T-helper 1 cell treated with Interleukin-12 subunit alpha and Interleukin-12 subunit beta and Interleukin-4 antibody, amounts not matched to agents 30 μg/mL and 1 μg/mL, for 36 hours (primary cell): ENCODE measurements at regions not wholly inside any gene's neighbourhood (a gene's known extent, or its start where the extent isn't known, plus 50 kb on each side); places are given as distances from the start of the nearest gene placed in this dataset.

ENCODE experiments used
- H3K27ac Mint-ChIP-seq: one replicate; pipeline ENCODE4 v1.8.0; 2021; ENCODE audit warnings: mild to moderate bottlenecking, mixed read lengths
- H3K27me3 Mint-ChIP-seq: one replicate; pipeline ENCODE4 v1.8.0; 2021; ENCODE audit warnings: low read depth, mixed read lengths
- H3K36me3 Mint-ChIP-seq: one replicate; pipeline ENCODE4 v1.8.0; 2021; ENCODE audit warnings: low read depth, mixed read lengths
- H3K4me1 Mint-ChIP-seq: one replicate; pipeline ENCODE4 v1.8.0; 2021; ENCODE audit warnings: low read depth, mixed read lengths
- H3K4me3 Mint-ChIP-seq: one replicate; pipeline ENCODE4 v1.8.0; 2021; ENCODE audit warnings: mild to moderate bottlenecking, moderate library complexity, mixed read lengths
- H3K9me3 Mint-ChIP-seq: one replicate; pipeline ENCODE4 v1.8.0; 2021; ENCODE audit warnings: mixed read lengths

DNA sequence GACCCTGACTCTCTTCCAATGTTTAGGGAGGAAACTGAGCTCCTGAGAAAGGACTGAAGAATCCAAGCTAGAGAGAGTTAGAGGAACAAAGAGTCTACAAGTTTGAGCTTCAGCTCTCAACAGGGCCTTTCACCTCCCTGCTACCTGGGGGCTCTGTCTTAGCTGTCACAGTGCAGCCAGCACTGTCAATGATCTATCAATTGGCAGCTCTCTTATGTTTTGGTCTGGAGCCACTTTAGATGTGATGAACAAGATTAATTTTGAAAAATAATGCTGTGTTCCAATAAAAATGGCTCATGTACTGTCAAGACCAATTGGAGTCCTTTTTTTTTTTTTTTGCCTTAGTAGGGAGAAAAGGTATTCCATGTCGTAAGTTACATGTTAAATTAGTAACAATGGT lies 215.8 kb upstream of the TRIB2 start:
- Mint-ChIP-seq H3K27me3 (no peaks in the 10 kb centered on the region), H3K36me3 (peaks cover 17% of the 10 kb centered on the region), H3K4me1 (peaks cover 84% of the 10 kb centered on the region), H3K27ac (peak overlapping the region; percentile 89), H3K4me3 (peak overlapping the region; percentile 19), H3K9me3 (peaks cover 17% of the 10 kb centered on the region)

DNA sequence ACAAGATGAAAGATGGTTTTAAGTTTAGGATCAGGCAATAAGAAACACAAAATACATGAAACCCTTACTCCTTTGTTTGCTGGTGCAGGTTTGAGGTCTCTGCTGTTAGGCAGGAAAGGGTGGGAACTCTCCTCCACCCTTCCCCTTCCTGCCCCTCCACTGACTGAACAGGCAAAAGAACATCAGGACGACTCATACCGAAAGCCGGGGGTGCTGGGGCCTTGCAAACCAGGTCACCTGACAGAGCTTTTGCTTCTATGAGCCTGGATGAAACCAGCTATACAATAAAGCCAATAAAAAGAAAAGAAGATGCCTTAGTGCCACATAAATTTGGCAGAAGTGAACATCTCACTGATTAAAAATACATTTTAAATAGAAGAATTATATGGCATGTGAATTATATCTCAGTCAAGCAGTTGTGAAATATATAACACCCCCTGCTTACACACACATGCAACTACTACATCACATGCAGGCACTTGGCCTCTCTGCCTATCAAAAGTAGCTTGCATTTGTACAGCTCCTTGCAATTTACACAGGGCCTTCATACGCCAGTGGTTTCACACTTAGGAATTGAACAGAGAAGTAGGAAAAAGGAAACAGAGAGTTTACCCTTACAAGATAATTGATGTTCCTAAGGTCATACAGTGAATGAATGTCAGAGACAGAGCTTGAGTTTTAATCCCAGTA lies 215.1 kb upstream of the TRIB2 start:
- Mint-ChIP-seq H3K36me3 (peaks cover 19% of the 10 kb centered on the region), H3K4me3 (peak overlapping the region; percentile 29), H3K27me3 (no peaks in the 10 kb centered on the region), H3K4me1 (peaks cover 83% of the 10 kb centered on the region), H3K27ac (peak overlapping the region; percentile 89), H3K9me3 (peaks cover 11% of the 10 kb centered on the region)

DNA sequence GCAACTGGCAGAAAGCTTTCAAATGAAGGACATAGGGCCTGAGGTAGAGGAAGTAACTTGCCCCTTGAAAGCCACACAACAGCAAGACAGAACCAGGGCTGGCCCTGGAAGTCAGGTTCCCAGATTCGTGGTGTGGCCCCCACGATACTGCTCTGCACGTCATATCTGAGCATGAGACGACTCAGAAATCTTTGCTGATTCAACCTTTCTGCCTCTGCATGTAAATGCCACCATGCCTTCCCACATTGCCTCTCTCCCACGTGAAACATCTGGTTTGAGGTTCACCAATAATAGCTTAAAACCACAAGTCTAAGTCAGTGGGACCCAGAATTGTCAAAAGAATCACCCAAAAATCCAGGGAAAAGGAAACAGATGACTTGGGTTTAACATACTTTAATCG lies 214.0 kb upstream of the TRIB2 start:
- H3K36me3 Mint-ChIP-seq: peaks cover 19% of the 10 kb centered on the region
- H3K27me3 Mint-ChIP-seq: no peaks in the 10 kb centered on the region
- H3K4me3 Mint-ChIP-seq: no peak overlapping the region
- H3K27ac Mint-ChIP-seq: peak overlapping the region; percentile 88
- peaks cover 91% of the 10 kb centered on the region for H3K4me1 Mint-ChIP-seq
- H3K9me3 Mint-ChIP-seq: peaks cover 11% of the 10 kb centered on the region

- Mint-ChIP-seq H3K4me3 (peak overlapping the region; percentile 4), H3K9me3 (peaks cover 17% of the 10 kb centered on the region), H3K36me3 (peaks cover 15% of the 10 kb centered on the region), H3K27me3 (peaks cover 1% of the 10 kb centered on the region), H3K4me1 (peaks cover 85% of the 10 kb centered on the region), H3K27ac (peak overlapping the region; percentile 39)
Observed at GRCh38 chr2:12504443-12504842, 212.3 kb upstream of the TRIB2 start.

DNA sequence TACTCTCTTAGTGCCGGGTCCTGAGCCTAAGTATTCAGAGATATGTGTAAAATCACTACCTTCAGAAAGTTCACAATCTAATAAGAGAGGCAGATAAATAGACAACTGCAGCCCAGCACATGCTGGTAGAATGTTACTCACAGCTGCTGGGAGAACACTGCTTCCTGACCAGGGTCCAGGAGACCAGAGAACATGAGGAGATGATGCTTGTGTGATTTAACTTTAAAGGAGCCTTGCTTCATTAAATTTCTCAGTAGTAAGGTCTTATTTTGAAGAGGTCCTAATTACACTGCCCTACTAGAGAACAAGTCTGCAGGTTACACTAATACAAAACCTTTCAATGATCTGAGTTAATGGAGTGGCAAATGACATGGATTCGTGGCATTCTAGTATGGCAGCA lies 209.9 kb upstream of the TRIB2 start:
- peaks cover 4% of the 10 kb centered on the region for H3K27me3 Mint-ChIP-seq

DNA sequence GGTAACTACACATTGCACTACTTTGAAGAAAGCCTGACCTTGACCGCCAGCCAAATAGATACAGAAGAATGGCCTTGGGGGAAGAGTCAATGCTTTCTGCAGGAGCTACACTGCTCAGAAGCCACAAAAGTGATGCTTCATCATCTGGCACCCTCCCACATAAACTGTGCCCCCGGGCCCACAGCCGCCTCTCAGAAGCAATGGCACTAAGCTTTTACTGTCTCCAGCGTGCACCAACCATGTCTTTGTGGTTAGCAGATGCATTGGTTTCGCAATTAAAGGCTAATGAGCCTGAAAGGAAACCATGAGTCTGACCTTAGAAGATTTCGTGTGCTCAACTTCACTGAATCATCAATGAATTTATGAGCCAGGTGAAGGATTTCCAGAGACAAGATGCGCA lies 209.4 kb upstream of the TRIB2 start:
- H3K36me3 Mint-ChIP-seq: peaks cover 17% of the 10 kb centered on the region
- H3K27me3 Mint-ChIP-seq: peaks cover 4% of the 10 kb centered on the region
- H3K9me3 Mint-ChIP-seq: peaks cover 29% of the 10 kb centered on the region
- no peak overlapping the region for H3K27ac Mint-ChIP-seq
- no peak overlapping the region for H3K4me3 Mint-ChIP-seq
- H3K4me1 Mint-ChIP-seq: peaks cover 60% of the 10 kb centered on the region

More for the DNA sequence above, 209.9 kb upstream of the TRIB2 start:
- no peak overlapping the region for H3K27ac Mint-ChIP-seq
- peak overlapping the region; percentile 5 for H3K4me3 Mint-ChIP-seq
- peaks cover 27% of the 10 kb centered on the region for H3K9me3 Mint-ChIP-seq
- peaks cover 15% of the 10 kb centered on the region for H3K36me3 Mint-ChIP-seq
- H3K4me1 Mint-ChIP-seq: peaks cover 63% of the 10 kb centered on the region

DNA sequence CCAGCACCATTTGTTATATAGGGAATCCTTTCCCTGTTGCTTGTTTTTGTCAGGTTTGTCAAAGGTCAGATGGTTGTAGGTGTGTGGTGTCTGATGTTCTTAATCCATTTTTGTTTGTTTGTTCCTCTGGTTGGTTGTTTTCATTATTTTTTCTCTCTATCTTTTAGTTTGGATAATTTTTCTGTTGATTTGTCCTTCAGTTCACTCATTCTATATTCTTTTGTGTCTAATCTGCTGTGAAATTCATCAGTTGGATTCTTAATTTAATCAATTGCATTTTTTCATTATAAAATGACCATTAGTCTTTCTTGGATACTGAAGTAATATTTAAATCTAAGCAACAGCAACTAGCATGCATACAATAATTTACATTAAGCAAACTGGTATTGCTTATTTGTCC lies 206.7 kb upstream of the TRIB2 start:
- H3K4me3 Mint-ChIP-seq: no peak overlapping the region

DNA sequence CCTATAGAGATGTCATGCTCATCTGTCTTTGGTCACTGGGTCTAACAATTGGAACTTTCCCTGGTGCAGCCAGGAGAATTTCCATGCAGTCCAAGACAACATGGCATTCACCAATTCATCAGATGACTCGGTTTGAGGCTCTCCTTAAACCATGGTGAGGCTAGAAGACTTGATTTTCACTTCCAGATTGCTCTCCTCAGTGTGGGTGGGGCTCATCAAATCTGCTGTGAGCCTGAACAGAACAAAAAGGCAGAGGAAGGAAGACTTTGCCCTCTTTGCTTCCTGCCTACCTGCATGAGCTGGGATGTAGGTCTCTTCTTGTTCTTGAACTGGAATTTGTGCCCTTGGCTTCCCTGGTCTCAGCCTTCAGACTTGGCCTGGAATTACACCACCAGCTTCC lies 203.4 kb upstream of the TRIB2 start:
- Mint-ChIP-seq H3K4me1 (peaks cover 30% of the 10 kb centered on the region), H3K27me3 (peaks cover 14% of the 10 kb centered on the region), H3K27ac (peak overlapping the region; percentile 49), H3K4me3 (peak overlapping the region; percentile 11), H3K9me3 (peaks cover 22% of the 10 kb centered on the region), H3K36me3 (peaks cover 8% of the 10 kb centered on the region)

More for the DNA sequence above, 206.7 kb upstream of the TRIB2 start:
- peaks cover 50% of the 10 kb centered on the region for H3K4me1 Mint-ChIP-seq
- H3K27me3 Mint-ChIP-seq: peaks cover 4% of the 10 kb centered on the region
- H3K9me3 Mint-ChIP-seq: peaks cover 21% of the 10 kb centered on the region
- no peak overlapping the region for H3K27ac Mint-ChIP-seq
- peaks cover 9% of the 10 kb centered on the region for H3K36me3 Mint-ChIP-seq

DNA sequence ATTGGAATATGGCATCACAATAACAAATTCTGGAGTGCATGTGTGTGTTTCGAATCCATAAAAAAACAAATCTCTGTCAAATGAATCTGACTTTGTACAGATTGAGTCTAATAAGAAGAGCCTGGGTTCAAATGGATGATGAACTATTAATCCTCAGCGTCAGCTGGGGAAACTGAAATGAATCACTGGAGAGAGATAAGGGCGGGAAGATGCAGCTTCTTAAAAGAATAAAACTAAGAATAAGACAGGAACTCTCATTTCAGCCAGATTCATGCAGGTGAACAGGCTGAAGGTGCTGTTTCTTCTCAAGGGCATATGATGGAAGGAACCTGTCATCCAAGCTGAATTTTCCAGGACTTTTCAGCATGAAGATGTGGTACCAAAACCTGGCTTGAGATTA lies 202.6 kb upstream of the TRIB2 start:
- Mint-ChIP-seq H3K4me3 (peak overlapping the region; percentile 43), H3K36me3 (peaks cover 8% of the 10 kb centered on the region), H3K4me1 (peaks cover 32% of the 10 kb centered on the region), H3K9me3 (peaks cover 19% of the 10 kb centered on the region), H3K27ac (peak overlapping the region; percentile 39), H3K27me3 (peaks cover 18% of the 10 kb centered on the region)

DNA sequence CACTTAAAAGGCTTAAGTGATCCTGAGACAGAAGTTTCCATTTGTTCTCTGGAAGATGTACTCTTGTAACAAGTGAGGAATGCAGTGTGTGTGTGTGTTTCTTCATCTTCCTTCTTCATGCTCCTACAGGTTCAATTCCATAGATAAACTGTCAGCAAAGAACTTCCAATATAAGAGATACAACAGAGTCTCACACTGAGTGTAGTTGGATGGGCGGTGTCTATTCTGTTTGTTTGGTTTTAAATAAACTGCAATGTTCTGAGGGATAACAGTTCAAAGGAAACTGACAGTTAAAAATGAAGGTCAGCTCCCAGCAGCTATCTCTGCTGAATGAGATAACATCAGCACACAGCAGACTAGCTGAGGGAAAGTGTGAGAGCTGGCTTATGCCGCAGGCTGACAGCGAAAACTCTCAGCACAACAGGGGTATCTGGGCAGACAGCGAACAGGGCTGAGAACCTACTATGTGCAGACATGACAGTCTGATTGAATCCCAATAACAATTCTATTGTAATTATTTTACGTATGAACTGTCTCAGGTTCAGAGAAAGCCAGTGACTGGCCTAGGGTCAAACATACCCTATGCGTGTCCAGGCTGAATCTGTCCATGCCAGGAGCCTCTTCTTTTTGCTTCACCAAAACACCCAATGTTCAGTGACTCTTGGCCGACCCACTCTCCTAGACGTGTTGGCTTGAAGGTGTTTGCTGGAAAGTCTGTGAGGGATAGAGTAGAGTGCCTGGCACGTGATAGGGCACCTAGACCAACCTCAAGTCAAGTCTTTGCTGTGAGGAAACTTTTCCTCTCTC lies 201.9 kb upstream of the TRIB2 start:
- Mint-ChIP-seq H3K4me3 (peak overlapping the region; percentile 43), H3K36me3 (peaks cover 8% of the 10 kb centered on the region), H3K4me1 (peaks cover 30% of the 10 kb centered on the region), H3K27me3 (peaks cover 14% of the 10 kb centered on the region), H3K27ac (peak overlapping the region; percentile 43), H3K9me3 (peaks cover 12% of the 10 kb centered on the region)

DNA sequence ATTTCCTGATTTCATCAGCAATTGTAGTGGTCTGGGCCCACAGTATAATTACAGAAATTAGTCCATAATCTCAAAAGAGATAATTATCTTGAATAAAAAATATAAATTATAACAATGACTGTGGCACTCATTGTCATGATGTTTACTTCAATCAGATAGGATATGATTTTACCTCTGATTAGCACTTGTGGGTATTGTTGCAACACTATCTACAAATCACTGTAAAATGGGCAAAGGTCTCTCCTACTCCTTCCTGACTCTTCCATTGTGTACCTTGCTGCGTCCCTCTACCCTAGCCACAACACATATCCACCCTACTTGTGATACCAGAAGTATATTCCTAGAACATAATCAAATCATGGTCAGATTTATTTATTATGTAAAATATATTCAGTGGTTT lies 200.9 kb upstream of the TRIB2 start:
- Mint-ChIP-seq H3K4me1 (peaks cover 30% of the 10 kb centered on the region), H3K36me3 (peaks cover 6% of the 10 kb centered on the region), H3K27me3 (peaks cover 14% of the 10 kb centered on the region), H3K4me3 (no peak overlapping the region), H3K9me3 (peaks cover 7% of the 10 kb centered on the region), H3K27ac (peak overlapping the region; percentile 39)

- H3K4me1 Mint-ChIP-seq: peaks cover 24% of the 10 kb centered on the region
- no peaks in the 10 kb centered on the region for H3K9me3 Mint-ChIP-seq
- H3K4me3 Mint-ChIP-seq: no peak overlapping the region
- peaks cover 5% of the 10 kb centered on the region for H3K36me3 Mint-ChIP-seq
- peaks cover 14% of the 10 kb centered on the region for H3K27me3 Mint-ChIP-seq
- no peak overlapping the region for H3K27ac Mint-ChIP-seq
Observed at GRCh38 chr2:12533337-12534005, 183.3 kb upstream of the TRIB2 start.

GRCh38 chr2:12534646-12535263 lies 182.0 kb upstream of the TRIB2 start:
- peaks cover 22% of the 10 kb centered on the region for H3K4me1 Mint-ChIP-seq
- no peaks in the 10 kb centered on the region for H3K9me3 Mint-ChIP-seq
- peak overlapping the region; percentile 8 for H3K4me3 Mint-ChIP-seq
- peak overlapping the region; percentile 67 for H3K27ac Mint-ChIP-seq
- H3K36me3 Mint-ChIP-seq: peaks cover 2% of the 10 kb centered on the region
- peaks cover 11% of the 10 kb centered on the region for H3K27me3 Mint-ChIP-seq

- no peaks in the 10 kb centered on the region for H3K9me3 Mint-ChIP-seq
- peaks cover 22% of the 10 kb centered on the region for H3K4me1 Mint-ChIP-seq
- peaks cover 2% of the 10 kb centered on the region for H3K36me3 Mint-ChIP-seq
- H3K27me3 Mint-ChIP-seq: peaks cover 11% of the 10 kb centered on the region
- no peak overlapping the region for H3K27ac Mint-ChIP-seq
- no peak overlapping the region for H3K4me3 Mint-ChIP-seq
Observed at GRCh38 chr2:12536976-12537375, 179.8 kb upstream of the TRIB2 start.
